ENCODE measurements at regions not wholly inside any gene's neighbourhood (a gene's known extent, or its start where the extent isn't known, plus 50 kb on each side); places are given as distances from the start of the nearest gene placed in this dataset.

DNA sequence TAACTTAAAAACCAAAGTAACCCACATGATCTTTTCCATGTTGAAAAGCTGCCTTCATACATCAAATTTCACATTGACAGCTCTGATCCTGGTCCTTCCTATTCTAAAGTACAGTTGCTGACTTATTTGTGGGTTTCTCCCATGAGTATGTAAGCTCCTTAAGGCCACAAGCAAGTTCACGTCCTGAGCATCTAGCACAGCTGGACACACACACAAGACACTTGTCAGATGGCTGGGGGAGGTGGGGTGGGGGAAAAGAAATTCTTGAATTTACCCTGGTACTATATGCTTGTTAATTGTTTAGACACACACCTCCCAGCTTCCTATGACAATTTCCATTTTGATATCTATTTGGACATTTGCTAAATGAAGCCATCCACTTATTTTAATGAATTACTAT lies 162.8 kb downstream of the ZIC5 start:
- ATAC-seq (no peak), DNase-seq (no peak)
- intact Hi-C loops (cut with DNase I) = no loop called here
- Histone ChIP-seq H3K9me3 (no peaks in the 10 kb centered on the region), H3K27ac (no peak overlapping the region), H3K27me3 (no peaks in the 10 kb centered on the region), H3K4me1 (no peaks in the 10 kb centered on the region), H3K36me3 (no peaks in the 10 kb centered on the region), H3K4me3 (no peak overlapping the region)
- TF ChIP-seq, protein P1, sequence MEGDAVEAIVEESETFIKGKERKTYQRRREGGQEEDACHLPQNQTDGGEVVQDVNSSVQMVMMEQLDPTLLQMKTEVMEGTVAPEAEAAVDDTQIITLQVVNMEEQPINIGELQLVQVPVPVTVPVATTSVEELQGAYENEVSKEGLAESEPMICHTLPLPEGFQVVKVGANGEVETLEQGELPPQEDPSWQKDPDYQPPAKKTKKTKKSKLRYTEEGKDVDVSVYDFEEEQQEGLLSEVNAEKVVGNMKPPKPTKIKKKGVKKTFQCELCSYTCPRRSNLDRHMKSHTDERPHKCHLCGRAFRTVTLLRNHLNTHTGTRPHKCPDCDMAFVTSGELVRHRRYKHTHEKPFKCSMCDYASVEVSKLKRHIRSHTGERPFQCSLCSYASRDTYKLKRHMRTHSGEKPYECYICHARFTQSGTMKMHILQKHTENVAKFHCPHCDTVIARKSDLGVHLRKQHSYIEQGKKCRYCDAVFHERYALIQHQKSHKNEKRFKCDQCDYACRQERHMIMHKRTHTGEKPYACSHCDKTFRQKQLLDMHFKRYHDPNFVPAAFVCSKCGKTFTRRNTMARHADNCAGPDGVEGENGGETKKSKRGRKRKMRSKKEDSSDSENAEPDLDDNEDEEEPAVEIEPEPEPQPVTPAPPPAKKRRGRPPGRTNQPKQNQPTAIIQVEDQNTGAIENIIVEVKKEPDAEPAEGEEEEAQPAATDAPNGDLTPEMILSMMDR (IDR thresholded peaks at IDR 0.05) = no peak

DNA sequence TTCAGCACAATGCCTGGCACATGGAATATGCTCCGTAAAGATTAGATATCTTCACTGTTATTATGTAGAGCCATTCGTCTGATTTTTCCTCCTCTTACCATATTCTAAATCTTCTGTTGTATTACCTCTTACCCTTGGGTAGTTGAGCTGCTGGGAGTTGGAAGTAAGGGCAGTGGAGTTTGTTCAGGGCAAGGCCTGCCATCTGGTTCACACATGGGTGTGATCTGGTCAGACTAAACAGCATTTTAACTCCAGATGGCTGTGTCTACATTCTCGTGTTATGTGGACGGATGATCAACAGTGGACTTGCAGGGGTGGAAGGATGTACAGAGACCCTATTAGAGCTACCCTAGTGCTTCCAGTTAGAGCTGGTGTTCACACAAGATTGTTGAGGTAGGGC lies 164.9 kb downstream of the ZIC5 start:
- no peak for DNase-seq
- Histone ChIP-seq H3K4me3 (no peak overlapping the region), H3K36me3 (no peaks in the 10 kb centered on the region), H3K27me3 (no peaks in the 10 kb centered on the region), H3K9me3 (no peaks in the 10 kb centered on the region), H3K27ac (no peak overlapping the region), H3K4me1 (no peaks in the 10 kb centered on the region)
- no peak for ATAC-seq
- TF ChIP-seq, protein P1 (IDR thresholded peaks at IDR 0.05) = no peak
- intact Hi-C loops (cut with DNase I) = no loop called here

DNA sequence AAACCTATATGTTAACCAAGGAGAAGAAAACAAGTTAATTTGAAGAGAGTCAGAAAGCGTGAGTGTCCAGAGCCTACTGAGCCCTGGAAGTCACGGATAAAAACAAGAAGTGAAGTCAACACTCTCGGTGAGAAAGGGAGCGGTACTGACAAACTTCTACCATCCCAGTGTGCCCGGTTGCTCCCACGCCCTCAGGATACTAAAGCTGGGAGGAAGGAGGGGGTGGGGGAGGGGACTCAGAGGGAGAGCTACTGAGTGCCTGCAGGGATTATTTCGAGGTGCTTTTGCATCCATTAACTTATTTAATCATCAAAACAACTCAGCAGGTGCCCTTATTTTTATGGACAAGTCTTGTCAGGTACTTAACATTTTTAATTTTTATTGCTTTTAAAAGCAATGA lies 166.2 kb downstream of the ZIC5 start:
- no peaks in the 10 kb centered on the region for H3K27me3 ChIP-seq
- no peaks in the 10 kb centered on the region for H3K4me1 ChIP-seq
- no peak overlapping the region for H3K4me3 ChIP-seq
- no peak overlapping the region for H3K27ac ChIP-seq
- no peaks in the 10 kb centered on the region for H3K9me3 ChIP-seq
- no peak for ATAC-seq
- DNase-seq = no peak
- no peaks in the 10 kb centered on the region for H3K36me3 ChIP-seq
- intact Hi-C loops (cut with DNase I) = no loop called here
- TF ChIP-seq, protein P1 (IDR thresholded peaks at IDR 0.05) = no peak

DNA sequence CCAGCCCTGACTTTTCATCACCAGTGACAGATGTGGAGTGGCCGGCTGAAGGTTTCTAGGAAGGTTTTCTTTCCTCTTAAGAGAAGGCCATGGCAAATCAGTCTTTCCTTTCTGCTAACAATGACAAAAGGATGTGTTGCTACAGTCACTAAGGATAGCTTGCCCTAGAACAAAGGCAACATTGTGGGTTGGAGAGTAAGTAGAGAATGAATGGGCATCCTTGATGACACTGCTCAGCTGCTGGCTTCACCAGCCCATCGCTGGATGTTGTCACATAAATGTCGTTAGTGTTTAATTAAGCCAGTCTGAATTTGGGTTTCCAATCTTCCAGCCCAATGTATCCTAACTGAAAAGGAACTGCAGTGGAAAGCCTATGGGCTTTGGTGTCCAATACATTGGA lies 168.4 kb downstream of the ZIC5 start:
- Histone ChIP-seq H3K36me3 (no peaks in the 10 kb centered on the region), H3K9me3 (no peaks in the 10 kb centered on the region), H3K4me1 (no peaks in the 10 kb centered on the region), H3K27ac (no peak overlapping the region), H3K4me3 (no peak overlapping the region), H3K27me3 (no peaks in the 10 kb centered on the region)
- ATAC-seq = no peak
- TF ChIP-seq, protein P1 (IDR thresholded peaks at IDR 0.05) = no peak
- intact Hi-C loops (cut with DNase I) = no loop called here
- DNase-seq = no peak

DNA sequence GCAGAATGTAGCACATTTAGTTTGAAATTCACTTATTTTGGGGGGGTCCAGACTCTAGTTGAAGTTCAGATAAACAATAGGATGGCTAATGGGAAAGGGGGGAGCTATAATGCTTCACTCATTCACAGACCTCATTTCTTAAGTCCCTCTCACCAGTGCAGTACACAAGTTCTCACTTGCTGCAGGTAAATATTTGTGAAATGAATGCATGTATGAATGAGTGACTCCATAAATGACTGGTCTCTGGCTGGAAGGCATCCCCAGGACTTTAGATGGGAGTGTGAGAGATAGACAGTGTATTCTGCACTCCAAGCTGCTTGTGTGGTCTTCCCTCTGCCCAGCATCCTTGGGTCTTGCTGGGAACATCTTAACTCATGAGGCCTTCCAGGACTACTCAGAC lies 169.2 kb downstream of the ZIC5 start:
- TF ChIP-seq, protein P1 (IDR thresholded peaks at IDR 0.05) = no peak
- no peaks in the 10 kb centered on the region for H3K36me3 ChIP-seq
- H3K9me3 ChIP-seq = no peaks in the 10 kb centered on the region
- intact Hi-C loops (cut with DNase I) = no loop called here
- no peak overlapping the region for H3K27ac ChIP-seq
- H3K27me3 ChIP-seq = no peaks in the 10 kb centered on the region
- H3K4me1 ChIP-seq = no peaks in the 10 kb centered on the region
- H3K4me3 ChIP-seq = no peak overlapping the region
- DNase-seq (no peak), ATAC-seq (no peak)

DNA sequence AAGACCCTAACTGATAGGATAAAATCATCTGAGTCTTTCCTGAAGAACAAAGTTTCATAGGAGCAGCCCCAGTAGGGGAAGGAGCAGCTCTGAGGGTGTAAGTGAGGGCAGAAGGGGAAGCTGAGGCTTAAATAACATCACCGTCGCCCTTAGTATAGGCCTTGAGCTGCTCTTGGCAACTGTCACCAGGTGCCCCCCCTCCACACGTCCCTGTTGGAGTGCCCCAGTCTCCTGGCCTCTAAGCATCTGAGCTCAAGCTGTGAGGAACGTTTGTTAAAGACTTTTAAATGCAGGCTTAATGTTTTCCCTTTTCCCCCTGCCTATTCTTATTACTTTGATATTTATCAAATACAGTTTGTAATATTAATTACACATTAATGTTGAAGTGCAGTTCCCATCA lies 170.6 kb downstream of the ZIC5 start:
- no peaks in the 10 kb centered on the region for H3K4me1 ChIP-seq
- no peaks in the 10 kb centered on the region for H3K27me3 ChIP-seq
- intact Hi-C loops (cut with DNase I) = no loop called here
- H3K36me3 ChIP-seq = no peaks in the 10 kb centered on the region
- TF ChIP-seq, protein P1 (IDR thresholded peaks at IDR 0.05) = no peak
- DNase-seq = no peak
- no peaks in the 10 kb centered on the region for H3K9me3 ChIP-seq
- no peak overlapping the region for H3K27ac ChIP-seq
- H3K4me3 ChIP-seq = no peak overlapping the region
- no peak for ATAC-seq

Data from upper lobe of right lung (tissue), 1 donor.